Stimulated activated CD4-positive, alpha-beta T cell treated with anti-CD3 and anti-CD28 coated beads, Interleukin-12 subunit alpha, Interleukin-12 subunit beta, amount 100 ng/mL, for 48 hours (primary cell): ENCODE measurements at regions not wholly inside any gene's neighbourhood (a gene's known extent, or its start where the extent isn't known, plus 50 kb on each side); places are given as distances from the start of the nearest gene placed in this dataset.
"Not testable (repeated sequence)": the region's sequence is repeated elsewhere in the genome, so short reads cannot be mapped to it uniquely, and the experiment has no call there.

Experiments
- DNase-seq, 3 donors: peaks; one replicate each; pipeline ENCODE4 v3.0.0-alpha.2; 2020; ENCODE audit warnings: low read depth in 2 of 3, low spot score in 1 of 3

DNA sequence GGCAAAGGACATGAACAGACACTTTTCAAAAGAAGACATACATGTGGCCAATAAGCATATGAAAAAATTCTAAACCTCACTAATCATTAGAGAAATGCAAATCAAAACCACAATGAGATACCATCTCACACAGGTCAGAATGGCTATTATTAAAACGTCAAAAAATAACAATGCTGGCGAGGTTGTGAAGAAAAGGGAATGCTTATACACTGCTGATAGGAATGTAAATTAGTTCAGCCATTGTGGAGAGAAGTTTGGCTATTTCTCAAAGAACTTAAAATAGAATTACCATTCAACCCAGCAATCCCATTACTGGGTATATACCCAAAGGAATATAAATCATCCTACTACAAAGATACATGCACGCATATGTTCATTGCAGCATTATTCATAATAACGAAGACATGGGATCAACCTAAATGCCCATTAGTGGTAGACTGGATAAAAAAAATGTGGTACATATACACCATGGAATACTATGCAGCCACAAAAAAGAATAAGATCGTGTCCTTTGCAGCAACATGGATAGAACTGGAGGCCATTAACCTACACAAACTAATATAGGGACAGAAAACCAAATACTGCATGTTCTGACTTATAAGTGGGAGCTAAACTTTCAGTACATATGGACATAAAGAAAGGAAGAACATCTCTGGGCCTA, 101.7 kb downstream of the KLF5 start:
- DNase-seq, result not testable (repeated sequence)

DNA sequence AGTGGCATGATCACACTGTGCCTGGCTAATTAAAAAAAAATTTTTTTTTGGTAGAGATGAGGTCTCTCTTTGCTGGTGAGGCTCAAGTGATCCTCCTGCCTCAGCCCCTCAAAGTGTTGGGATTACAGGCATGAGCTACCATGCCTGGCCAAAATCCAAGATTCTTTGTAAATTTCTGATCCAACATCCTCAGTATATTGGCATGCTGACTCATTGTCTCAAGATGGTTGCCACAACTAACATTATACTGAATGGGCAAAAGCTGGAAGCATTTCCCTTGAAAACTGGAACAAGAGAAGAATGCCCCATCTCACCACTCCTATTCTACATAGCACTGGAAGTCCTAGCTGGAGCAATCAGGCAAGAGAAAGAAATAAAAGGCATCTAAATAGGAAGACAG, 100.0 kb downstream of the KLF5 start:
- no peak for DNase-seq

DNA sequence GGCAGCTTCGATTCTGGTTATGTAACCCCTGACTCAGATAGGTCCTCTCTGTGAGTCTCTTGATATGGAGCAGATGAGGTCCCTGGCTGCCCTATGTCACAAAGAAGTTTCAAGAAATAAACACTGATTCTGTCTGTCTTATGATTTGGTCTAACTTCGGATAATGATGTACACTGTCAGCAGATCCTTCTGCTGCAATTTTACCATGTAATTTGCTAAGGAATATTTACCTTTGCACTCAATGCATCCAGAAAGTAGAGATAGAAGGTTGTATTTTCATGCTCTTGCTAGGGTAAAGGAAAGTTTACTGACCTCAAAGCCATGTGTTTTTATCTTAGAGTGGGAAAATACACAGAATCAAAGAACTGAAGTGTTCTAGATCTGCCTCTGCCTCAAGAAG, 98.2 kb downstream of the KLF5 start:
- no peak for DNase-seq

DNA sequence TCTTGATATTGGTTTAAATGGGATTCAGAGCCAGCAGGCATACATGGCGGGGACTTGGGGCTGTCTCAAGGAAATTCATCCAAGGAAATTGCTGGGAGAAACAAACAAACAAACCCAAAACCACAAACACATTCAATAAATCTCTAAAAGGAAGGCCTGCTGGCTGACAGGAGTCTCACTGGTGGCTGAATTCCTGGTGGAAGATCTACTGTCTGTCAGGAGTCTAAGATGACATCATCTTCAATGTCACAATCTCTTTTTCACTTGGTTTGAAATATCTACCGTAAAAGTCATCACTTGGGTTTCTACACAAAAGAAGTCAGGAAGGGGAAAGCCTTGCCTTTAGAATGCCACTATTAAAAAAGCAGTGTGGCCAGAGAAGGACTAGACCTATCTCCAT, 87.9 kb downstream of the KLF5 start:
- DNase-seq, result no peak

DNA sequence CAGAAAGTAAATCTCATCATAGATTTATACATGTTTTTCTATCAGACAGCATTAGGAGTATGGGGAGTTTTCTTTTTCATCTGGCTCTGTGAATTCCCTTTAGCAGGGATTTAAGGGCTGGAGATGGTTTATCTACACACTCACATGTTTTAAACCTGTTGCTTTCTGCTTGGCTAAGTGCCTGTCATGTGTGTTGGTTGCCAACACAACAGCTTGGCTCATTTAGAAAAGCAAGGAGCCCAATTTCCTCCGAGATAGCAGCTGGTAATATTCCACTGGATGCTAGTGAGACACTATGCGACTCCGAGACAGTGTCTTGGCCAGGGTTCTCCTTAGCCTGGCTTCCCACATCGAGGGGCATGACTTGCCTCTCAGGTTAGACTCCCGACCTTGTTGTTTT, 83.3 kb downstream of the KLF5 start:
- no peak for DNase-seq

DNA sequence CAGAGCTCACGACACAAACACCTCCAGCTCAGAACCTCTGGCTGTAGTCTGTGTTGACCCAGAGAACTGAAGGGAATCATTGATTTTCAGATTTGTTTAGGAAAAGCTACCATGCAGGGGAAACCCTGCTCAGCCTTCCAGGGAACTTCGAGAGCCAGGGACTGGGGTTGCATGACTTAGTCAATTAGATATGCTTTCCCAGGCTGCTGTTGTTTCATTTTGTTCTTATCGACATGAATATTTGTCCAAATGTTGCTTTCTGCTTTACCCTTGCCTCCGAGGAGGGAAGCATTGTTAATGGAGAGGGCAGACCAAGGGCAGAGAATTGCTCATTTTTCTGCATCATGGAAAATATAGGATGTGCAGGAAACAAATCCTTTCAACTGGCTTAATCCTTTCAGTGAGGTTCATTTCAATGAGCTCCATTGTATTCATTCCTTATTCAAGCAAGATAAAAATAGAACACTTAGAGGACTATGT, 82.5 kb downstream of the KLF5 start:
- DNase-seq, result no peak

DNA sequence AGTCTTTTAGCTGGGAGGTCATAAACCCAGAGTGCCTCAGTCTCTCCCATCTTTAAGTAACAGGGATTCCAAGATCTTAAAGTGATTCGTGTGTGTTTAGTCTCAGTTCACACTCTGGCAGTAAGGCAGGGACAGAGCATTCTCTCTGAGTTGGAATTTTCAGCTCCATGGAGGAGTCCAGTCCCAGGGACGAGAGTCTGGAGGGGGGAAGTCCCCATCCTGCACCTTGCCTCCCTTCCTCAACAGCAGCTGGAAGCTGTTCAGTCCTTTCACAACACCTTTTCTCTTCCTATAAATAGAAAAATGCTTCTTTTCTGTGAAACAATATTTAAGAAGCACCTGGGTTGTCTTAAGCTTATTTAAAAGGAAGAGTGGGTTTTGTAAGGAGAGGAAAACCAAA, 82.0 kb downstream of the KLF5 start:
- no peak for DNase-seq

DNA sequence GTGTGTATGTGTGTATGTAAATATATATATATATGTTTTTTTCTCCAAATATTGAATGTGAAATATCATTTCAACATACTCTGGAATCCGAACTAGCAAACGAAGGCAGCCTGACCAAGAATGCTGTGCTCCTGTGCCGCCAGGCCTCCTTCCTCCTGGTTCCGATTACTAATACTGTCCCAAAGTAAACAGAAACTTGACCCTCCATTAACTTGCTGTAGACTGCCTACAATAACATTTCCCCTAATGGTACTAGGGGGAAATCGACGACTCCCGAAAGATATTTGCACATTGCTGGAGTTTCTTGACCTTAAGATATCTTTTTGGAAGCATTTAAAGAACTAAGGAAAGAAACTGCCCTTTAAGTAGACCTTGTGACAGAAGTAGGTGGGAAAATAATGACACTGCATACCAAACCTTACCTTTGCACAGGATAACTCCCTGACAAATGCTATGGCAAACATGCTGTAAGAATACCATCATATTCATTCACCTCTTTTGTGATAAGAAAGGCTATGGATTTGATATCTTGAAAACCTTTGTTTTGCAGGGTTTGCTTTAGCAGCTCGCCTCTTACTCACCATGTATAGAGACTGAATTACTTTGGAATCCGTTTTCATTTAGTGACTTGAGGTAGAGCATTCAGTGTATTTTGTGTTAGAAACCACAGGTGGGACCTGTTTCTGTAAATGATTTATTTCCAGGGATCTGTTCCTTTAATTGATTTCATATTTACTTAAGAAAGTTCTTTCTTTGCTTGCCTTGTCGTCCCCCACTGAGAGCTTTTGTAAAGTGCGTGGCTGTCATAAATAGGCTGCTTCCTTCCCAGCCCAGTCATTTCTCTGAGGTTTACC, 80.1 kb downstream of the KLF5 start:
- DNase-seq, result no peak

DNA sequence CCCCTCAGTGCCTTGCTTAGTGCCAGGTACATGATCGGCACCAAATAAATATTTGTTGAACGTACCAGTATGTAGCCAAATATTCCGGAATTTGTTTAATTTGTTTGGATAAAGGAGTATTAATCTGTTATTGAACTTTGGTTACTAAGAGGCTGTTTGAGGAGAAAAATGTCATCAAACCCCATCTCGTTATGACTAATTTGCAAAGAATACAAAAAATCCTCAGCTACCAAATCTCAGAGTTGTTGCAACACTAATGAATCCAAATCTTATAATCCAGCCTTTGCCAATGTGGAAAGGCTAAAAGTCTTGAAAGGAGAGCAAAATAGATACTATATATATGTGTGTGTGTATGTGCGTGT, 79.5 kb downstream of the KLF5 start:
- DNase-seq, result no peak

DNA sequence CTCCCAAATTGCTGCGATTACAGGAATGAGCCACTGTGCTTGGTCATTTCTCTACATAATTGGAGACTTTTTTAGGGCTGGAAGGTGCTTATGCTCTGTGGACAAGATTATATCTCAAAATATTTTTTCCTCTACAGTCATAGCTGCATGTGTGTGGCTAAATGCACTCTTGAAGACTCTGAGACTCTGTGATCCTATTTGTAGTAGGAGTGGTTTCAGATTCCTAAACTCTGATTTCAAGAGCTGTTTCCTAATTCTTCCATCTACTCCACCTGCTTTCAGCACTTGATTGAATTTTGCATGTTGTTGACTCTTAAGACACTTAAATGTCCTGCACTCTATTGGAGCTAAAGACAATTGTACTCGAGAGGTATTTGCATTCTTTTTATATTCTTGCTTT, 78.0 kb downstream of the KLF5 start:
- DNase-seq, result no peak

DNA sequence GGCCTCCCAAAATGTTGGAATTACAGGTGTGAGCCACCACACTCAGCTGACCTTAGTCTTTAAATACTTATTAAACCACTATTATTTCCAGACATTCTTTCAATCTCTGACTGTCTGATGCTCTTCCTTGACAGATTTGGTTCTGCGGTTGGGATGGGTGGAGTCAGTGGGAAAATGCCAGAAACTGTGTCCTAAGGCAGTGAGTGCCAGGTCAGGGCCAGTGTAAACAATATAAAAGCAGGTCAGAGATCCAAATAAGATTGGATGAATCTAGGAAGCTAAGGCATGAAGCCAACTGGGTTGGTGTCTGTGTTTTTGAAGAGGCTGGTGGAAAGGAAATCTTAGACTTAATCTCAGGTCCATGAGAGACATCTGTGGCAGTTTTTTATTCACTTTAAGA, 74.7 kb downstream of the KLF5 start:
- DNase-seq, result no peak

DNA sequence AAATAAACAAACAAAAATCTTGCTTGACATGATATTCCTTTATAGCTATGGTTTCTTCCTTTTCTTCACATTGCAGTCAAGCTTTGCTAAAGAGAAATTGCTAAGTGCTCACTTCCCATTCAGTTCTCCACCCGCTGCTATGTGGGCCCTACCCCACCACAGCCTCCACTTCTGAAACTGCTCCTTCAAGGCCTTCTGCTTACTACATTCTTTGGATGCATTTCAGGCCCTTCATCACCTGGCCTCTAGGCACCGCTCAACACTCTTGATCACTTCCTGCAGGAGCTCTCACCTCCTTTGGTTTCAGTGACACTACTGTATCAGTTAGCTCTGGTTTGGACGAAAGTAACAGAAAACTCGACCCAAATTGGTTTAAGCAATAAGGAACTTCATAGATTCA, 72.4 kb downstream of the KLF5 start:
- no peak for DNase-seq

DNA sequence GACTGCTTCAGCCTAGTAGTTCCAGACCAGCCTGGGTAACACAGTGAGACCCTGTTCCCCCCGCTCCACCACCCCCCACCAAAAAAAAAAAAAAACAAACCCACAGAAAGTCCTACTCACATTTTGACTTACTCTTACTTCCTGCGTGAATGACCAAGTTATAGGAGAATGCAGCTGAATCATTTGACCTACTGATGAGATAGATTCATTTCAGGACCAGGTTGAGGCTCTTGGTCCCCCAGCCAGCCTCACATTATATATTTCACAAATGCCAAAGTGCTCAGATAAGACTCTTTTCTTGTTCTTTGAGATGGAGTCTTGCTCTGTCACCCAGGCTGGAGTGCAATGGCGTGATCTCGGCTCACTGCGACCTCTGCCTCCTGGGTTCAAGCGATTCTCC, 70.2 kb downstream of the KLF5 start:
- no peak for DNase-seq
